Pulmonary artery endothelial cell (primary cell): ENCODE measurements at regions not wholly inside any gene's neighbourhood (a gene's known extent, or its start where the extent isn't known, plus 50 kb on each side); places are given as distances from the start of the nearest gene placed in this dataset.

Source experiments
- DNase-seq: peaks from one replicate; pipeline ENCODE4 v3.0.0-alpha.2; 2011; ENCODE audit warnings: low read depth, low spot score

DNA sequence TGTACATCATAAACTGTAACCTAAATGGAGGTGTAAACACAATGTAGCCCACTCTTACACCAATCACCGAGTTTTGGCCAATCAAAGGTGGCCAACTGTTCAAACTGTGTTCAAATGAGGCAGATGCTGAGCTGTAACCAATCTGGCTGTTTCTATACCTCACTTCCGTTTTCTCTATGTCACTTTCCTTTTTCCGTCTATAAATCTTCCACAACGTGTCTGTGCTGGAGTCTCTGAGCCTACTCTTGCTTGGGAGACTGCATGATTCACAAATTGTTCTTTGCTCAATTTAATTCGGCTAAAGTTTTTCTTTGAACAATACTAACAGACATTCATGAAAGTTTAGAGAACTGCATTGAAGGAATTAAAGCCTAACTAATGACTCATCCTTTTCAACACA, 547.1 kb upstream of the USP15 start:
- no peak for DNase-seq

GRCh38 chr12:61717986-61718385, 542.2 kb upstream of the USP15 start:
- DNase-seq, result no peak

DNA sequence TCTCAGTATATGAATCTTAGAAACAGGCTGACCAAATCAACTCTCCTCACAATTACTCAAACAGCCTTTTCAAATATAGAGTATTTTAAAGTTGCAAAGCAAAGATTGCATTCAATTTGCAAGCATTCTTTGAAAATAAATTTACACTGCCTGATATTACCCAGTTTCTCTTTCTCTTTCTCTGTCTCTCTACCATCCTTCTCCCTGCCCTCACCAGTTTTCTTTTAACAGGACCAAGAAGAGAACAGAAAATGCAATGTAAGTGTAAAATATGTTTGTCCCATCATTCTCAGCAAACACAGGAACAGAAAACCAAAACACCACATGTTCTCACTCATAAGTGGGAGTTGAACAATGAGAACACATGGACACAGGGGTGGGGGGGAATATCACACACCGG, 520.3 kb upstream of the USP15 start:
- DNase-seq, result no peak

- DNase-seq, result no peak
Measured at GRCh38 chr12:61750604-61751003, 509.6 kb upstream of the USP15 start.

GRCh38 chr12:61754214-61754613, 506.0 kb upstream of the USP15 start:
- DNase-seq, result no peak

GRCh38 chr12:61757831-61758505, 502.2 kb upstream of the USP15 start:
- DNase-seq, result no peak

DNA sequence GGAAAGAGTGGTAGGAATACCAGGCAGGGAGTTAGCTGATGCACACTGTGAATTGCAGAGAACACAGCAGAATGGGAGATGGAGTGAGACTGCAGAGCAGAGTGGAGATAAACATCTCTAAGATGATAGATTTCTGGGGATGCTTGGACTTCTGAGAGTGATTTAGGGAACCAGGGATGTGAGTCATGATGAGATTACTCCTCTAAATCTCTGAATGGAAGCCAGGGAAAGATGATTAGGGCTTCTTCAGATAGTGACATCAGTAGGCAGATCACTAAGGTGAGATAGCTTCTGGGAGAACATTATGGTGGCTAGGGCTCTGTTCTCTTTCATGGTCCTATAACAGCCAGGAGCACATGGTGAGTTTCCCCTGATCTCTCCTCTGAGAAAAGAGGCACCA, 501.5 kb upstream of the USP15 start:
- DNase-seq, result no peak

- no peak for DNase-seq
Measured at GRCh38 chr12:61765926-61766325, 494.3 kb upstream of the USP15 start.

GRCh38 chr12:61780435-61780834, 479.8 kb upstream of the USP15 start:
- no peak for DNase-seq

- no peak for DNase-seq
Measured at GRCh38 chr12:61781021-61781581, 479.1 kb upstream of the USP15 start.

DNA sequence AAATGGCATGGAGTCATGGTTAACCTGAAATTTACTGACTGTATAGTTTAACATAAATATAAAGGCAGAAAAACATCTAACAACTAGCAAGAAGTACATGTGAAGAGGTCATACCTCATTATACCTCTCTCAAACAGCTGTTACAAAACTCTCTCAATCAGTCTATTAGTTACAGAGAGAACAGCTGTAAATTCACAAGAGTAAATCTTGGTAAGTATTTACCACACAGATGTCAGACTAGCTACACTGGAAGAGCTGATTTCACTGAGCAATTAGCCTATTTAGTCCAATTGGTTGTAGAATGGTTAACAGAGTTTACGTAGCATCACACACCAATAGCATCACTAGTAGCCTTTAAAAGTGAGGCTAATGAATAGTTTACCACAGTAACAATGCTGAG, 463.4 kb upstream of the USP15 start:
- no peak for DNase-seq

GRCh38 chr12:61797266-61797665, 462.9 kb upstream of the USP15 start:
- DNase-seq, result no peak

DNA sequence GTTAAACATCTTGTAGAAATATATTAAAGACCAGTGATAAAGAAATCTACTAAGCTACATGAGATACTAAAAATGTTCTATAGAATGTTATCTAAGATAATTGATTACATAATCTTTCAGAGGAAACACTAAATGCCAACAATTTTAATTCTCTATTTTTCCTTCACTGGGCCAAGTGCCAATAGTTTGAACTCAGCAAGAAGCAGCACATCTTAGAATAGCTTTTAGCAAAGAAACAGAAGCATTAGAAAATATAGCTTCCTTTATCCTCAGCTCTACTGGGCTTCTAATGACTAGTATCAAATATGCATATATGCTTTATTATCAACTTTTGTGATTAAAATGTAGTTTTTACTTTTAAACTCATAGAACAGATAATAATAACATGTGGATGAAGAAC, 461.4 kb upstream of the USP15 start:
- DNase-seq, result no peak

DNA sequence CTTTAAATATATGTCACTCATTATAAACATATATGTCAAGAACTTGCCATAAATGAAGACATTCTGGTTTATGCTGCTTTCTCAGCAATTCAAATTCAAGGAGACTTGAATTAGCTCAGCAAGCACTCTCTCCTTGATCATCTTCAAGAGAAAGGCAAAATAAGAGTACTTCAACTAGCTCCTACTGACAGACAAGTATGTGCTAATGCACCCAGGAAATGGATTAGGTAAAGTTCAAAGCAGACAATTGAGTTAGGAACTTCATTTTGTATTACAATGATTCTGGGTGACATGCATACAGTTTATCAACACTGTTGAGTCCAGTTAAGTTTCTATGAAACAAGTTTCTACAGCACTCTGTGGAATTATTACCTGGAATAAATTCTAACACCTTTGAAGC, 455.9 kb upstream of the USP15 start:
- no peak for DNase-seq

GRCh38 chr12:61808856-61809255, 451.3 kb upstream of the USP15 start:
- no peak for DNase-seq

DNA sequence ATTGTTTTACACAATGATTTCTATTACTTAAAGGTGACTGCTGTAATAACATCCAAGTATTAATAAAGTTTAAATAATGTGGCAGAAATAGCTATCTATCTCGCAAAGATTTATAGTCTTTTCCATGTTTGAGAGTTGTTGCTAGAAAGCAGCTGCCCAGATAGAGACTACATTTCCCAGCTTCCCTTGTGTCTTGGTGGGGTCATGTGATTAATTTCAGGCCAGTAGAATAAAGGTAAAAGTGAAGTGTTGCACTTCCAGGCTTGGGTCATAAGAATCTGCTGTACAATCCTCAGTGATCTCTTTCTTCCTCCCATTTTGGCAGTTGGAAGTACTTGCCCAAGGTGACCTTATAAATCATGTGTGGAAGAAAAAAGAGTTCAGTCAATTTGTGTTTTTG, 449.7 kb upstream of the USP15 start:
- DNase-seq, result no peak

GRCh38 chr12:61821381-61821780, 438.8 kb upstream of the USP15 start:
- DNase-seq, result no peak

DNA sequence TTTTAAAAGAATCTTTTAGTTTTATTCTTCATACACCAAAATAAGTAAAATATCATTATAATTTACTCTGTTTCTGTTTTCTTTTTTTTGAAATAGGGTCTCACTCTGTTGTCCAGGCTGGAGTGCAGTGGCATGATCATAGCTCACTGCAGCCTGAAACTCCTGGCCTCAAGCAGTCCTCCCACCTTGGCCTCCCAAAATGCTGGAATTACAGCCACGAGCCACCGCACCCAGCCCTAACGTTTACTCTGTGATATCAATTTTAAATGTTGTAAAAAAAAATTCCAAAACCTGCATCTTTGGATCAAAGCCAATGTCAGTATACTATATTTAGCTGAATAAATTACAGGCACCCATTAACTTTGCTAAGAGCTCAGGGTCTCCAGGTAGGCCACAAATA, 437.1 kb upstream of the USP15 start:
- no peak for DNase-seq

GRCh38 chr12:61846765-61847164, 413.4 kb upstream of the USP15 start:
- DNase-seq, result no peak

GRCh38 chr12:61848893-61849292, 411.3 kb upstream of the USP15 start:
- no peak for DNase-seq

- DNase-seq, result no peak
Measured at GRCh38 chr12:61853945-61854344, 406.3 kb upstream of the USP15 start.

- DNase-seq, result no peak
Measured at GRCh38 chr12:61854902-61855301, 405.3 kb upstream of the USP15 start.

- no peak for DNase-seq
Measured at GRCh38 chr12:61857968-61858367, 402.2 kb upstream of the USP15 start.

- no peak for DNase-seq
Measured at GRCh38 chr12:61860451-61860850, 399.8 kb upstream of the USP15 start.
